Loucy (cell line): ENCODE measurements at regions not wholly inside any gene's neighbourhood (a gene's known extent, or its start where the extent isn't known, plus 50 kb on each side); places are given as distances from the start of the nearest gene placed in this dataset.

Experiments
- H2AFZ ChIP-seq: fragments of 200-600 bp; sonication (generic); 2 replicates; pipeline ENCODE4 v1.6.0; 2016; ENCODE audit warnings: antibody characterized with exemption, mild to moderate bottlenecking, low read length, moderate library complexity
- H3F3A ChIP-seq: fragments of 200-600 bp; 2 replicates; pipeline ENCODE4 v1.6.0; 2016; ENCODE audit warnings: antibody characterized with exemption, low read depth, mild to moderate bottlenecking
- H3K27me3 ChIP-seq: fragments of 200-600 bp; sonication (generic); 2 replicates; pipeline ENCODE4 v1.6.1; 2014; ENCODE audit warnings: low read length, mild to moderate bottlenecking; ENCODE audit not compliant: insufficient read depth, poor library complexity, severe bottlenecking
- H3K36me3 ChIP-seq: fragments of 200-600 bp; sonication (generic); 2 replicates; pipeline ENCODE4 v1.6.1; 2016; ENCODE audit warnings: low read length; ENCODE audit not compliant: insufficient read depth
- H3K4me1 ChIP-seq: fragments of 200-600 bp; sonication (generic); 2 replicates; pipeline ENCODE4 v1.5.1; 2014; ENCODE audit warnings: low read length, mild to moderate bottlenecking; ENCODE audit not compliant: insufficient read depth, poor library complexity, severe bottlenecking
- H3K4me2 ChIP-seq: fragments of 200-600 bp; sonication (generic); 2 replicates; pipeline ENCODE4 v1.6.0; 2014; ENCODE audit warnings: antibody characterized with exemption, low read length, low read depth, mild to moderate bottlenecking; ENCODE audit not compliant: poor library complexity, severe bottlenecking
- H3K4me3 ChIP-seq: fragments of 200-600 bp; sonication (generic); 2 replicates; pipeline ENCODE4 v1.5.1; 2014; ENCODE audit warnings: low read length, mild to moderate bottlenecking, mixed read lengths; ENCODE audit not compliant: poor library complexity, severe bottlenecking
- H3K79me2 ChIP-seq: fragments of 200-600 bp; sonication (generic); 2 replicates; pipeline ENCODE4 v1.6.1; 2014; ENCODE audit warnings: low read length; ENCODE audit not compliant: insufficient read depth
- H3K9ac ChIP-seq: fragments of 200-600 bp; sonication (generic); 2 replicates; pipeline ENCODE4 v1.6.0; 2014; ENCODE audit warnings: mild to moderate bottlenecking, low read depth, low read length, moderate library complexity; ENCODE audit not compliant: poor library complexity, severe bottlenecking
- H3K9me2 ChIP-seq: fragments of 200-600 bp; sonication (generic); replicated peaks from 2 replicates; pipeline ENCODE4 v1.6.1; 2016; ENCODE audit warnings: low read depth, low read length, mixed read lengths
- H3K9me3 ChIP-seq: fragments of 200-600 bp; sonication (generic); 2 replicates; pipeline ENCODE4 v1.6.1; 2014; ENCODE audit warnings: mild to moderate bottlenecking, antibody characterized with exemption, low read length, low read depth; ENCODE audit not compliant: insufficient read depth
- H4K20me1 ChIP-seq: fragments of 200-600 bp; sonication (generic); 2 replicates; pipeline ENCODE4 v1.6.0; 2014; ENCODE audit warnings: antibody characterized with exemption, low read length, mild to moderate bottlenecking; ENCODE audit not compliant: insufficient read depth, poor library complexity, severe bottlenecking
- CTCF ChIP-seq: fragments of 200-600 bp; sonication (generic); conservative IDR thresholded peaks from 2 replicates; pipeline ENCODE4 v1.5.1; 2014; ENCODE audit warnings: mild to moderate bottlenecking, antibody characterized with exemption, low read length
- EZH2phosphoT487 ChIP-seq: fragments of 200-600 bp; IDR thresholded peaks from 2 replicates; pipeline ENCODE4 v1.6.1; 2018; ENCODE audit warnings: antibody characterized with exemption, mild to moderate bottlenecking, moderate library complexity, borderline replicate concordance

GRCh38 chr20:60725311-60725906 lies 526.7 kb upstream of the CDH4 start:
- no peaks in the 10 kb centered on the region for H3K27me3 ChIP-seq
- H3K4me2 ChIP-seq = no peak overlapping the region
- no peaks in the 10 kb centered on the region for H3K79me2 ChIP-seq
- H3K4me3 ChIP-seq = no peak overlapping the region
- H4K20me1 ChIP-seq = no peaks in the 10 kb centered on the region
- H2AFZ ChIP-seq = no peak overlapping the region
- TF ChIP-seq CTCF (no peak), EZH2phosphoT487 (no peak)
- H3K4me1 ChIP-seq = no peaks in the 10 kb centered on the region
- H3K9me2 ChIP-seq = no peaks in the 10 kb centered on the region
- H3K9me3 ChIP-seq = no peaks in the 10 kb centered on the region
- H3K36me3 ChIP-seq = no peaks in the 10 kb centered on the region
- H3K9ac ChIP-seq = no peak overlapping the region
- H3F3A ChIP-seq = no peaks in the 10 kb centered on the region

GRCh38 chr20:60727425-60727824 lies 524.6 kb upstream of the CDH4 start:
- Histone ChIP-seq H2AFZ (no peak overlapping the region), H3K36me3 (no peaks in the 10 kb centered on the region), H3F3A (no peaks in the 10 kb centered on the region), H3K9me3 (no peaks in the 10 kb centered on the region), H3K79me2 (no peaks in the 10 kb centered on the region), H3K9ac (no peak overlapping the region), H3K4me3 (no peak overlapping the region), H3K27me3 (no peaks in the 10 kb centered on the region), H3K9me2 (no peaks in the 10 kb centered on the region), H3K4me2 (no peak overlapping the region), H3K4me1 (no peaks in the 10 kb centered on the region), H4K20me1 (no peaks in the 10 kb centered on the region)
- TF ChIP-seq CTCF = no peak
- no peak for TF ChIP-seq EZH2phosphoT487

- Histone ChIP-seq H3K79me2 (no peaks in the 10 kb centered on the region), H3K9ac (no peak overlapping the region), H3K4me2 (no peak overlapping the region), H4K20me1 (no peaks in the 10 kb centered on the region), H3K27me3 (no peaks in the 10 kb centered on the region), H3K9me3 (no peaks in the 10 kb centered on the region), H3K4me1 (no peaks in the 10 kb centered on the region), H3K9me2 (no peaks in the 10 kb centered on the region), H3K36me3 (no peaks in the 10 kb centered on the region), H3K4me3 (no peak overlapping the region), H2AFZ (no peak overlapping the region), H3F3A (no peaks in the 10 kb centered on the region)
- TF ChIP-seq CTCF (no peak), EZH2phosphoT487 (no peak)
These were observed 523.4 kb upstream of the CDH4 start for GRCh38 chr20:60728705-60729104.
